Progenitor cell of endocrine pancreas (in vitro differentiated cells): ENCODE measurements at regions not wholly inside any gene's neighbourhood (a gene's known extent, or its start where the extent isn't known, plus 50 kb on each side); places are given as distances from the start of the nearest gene placed in this dataset.

Source experiments
- DNase-seq: peaks from one replicate; pipeline ENCODE4 v3.0.0; 2021; ENCODE audit warnings: low spot score; ENCODE audit not compliant: unreplicated experiment
- H3K27ac Mint-ChIP-seq: 2 replicates; pipeline ENCODE4 v1.8.0; 2021; ENCODE audit warnings: mild to moderate bottlenecking, moderate library complexity, mixed read lengths
- H3K27me3 Mint-ChIP-seq: 2 replicates; pipeline ENCODE4 v1.8.0; 2021; ENCODE audit warnings: mixed read lengths
- H3K36me3 Mint-ChIP-seq: 2 replicates; pipeline ENCODE4 v1.8.0; 2022; ENCODE audit warnings: mixed read lengths; ENCODE audit not compliant: insufficient read depth
- H3K4me1 Mint-ChIP-seq: 2 replicates; pipeline ENCODE4 v1.8.0; 2021; ENCODE audit warnings: low read depth, mixed read lengths
- H3K4me3 Mint-ChIP-seq: 2 replicates; pipeline ENCODE4 v1.8.0; 2021; ENCODE audit warnings: low read depth, mild to moderate bottlenecking, moderate library complexity, mixed read lengths
- H3K9me3 Mint-ChIP-seq: 2 replicates; pipeline ENCODE4 v1.8.0; 2021; ENCODE audit warnings: low read depth, mixed read lengths
- TF ChIP-seq, protein P1 (sequence below): fragments of 200-600 bp; sonication (generic); IDR thresholded peaks from one replicate; pipeline ENCODE4 v1.5.0; 2021; ENCODE audit warnings: antibody characterized with exemption, mild to moderate bottlenecking; ENCODE audit not compliant: unreplicated experiment

DNA sequence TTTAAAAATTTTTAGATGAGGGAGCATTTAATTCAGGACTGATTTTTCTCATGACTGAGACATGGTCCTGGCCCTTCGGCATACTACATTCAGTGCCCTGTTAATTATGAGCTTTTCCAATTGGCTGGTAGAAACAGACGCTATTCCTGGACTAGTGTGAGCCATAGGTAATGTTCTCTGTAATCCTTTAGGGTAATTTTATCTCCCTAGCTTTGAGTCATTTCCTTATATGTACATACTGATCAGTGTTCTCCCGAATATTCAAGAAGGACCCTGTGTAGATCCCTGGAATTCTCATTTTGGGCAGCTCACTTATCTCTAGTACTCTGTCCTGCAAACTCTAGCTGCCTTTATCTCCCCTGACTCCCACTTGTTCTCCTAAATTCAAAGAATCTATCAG lies 92.6 kb upstream of the NPY start:
- H3K27ac Mint-ChIP-seq = no peak overlapping the region
- H3K27me3 Mint-ChIP-seq = no peaks in the 10 kb centered on the region
- no peak for DNase-seq
- no peaks in the 10 kb centered on the region for H3K4me1 Mint-ChIP-seq
- no peaks in the 10 kb centered on the region for H3K36me3 Mint-ChIP-seq
- H3K4me3 Mint-ChIP-seq = no peak overlapping the region
- peaks cover 6% of the 10 kb centered on the region for H3K9me3 Mint-ChIP-seq
- TF ChIP-seq, protein P1, sequence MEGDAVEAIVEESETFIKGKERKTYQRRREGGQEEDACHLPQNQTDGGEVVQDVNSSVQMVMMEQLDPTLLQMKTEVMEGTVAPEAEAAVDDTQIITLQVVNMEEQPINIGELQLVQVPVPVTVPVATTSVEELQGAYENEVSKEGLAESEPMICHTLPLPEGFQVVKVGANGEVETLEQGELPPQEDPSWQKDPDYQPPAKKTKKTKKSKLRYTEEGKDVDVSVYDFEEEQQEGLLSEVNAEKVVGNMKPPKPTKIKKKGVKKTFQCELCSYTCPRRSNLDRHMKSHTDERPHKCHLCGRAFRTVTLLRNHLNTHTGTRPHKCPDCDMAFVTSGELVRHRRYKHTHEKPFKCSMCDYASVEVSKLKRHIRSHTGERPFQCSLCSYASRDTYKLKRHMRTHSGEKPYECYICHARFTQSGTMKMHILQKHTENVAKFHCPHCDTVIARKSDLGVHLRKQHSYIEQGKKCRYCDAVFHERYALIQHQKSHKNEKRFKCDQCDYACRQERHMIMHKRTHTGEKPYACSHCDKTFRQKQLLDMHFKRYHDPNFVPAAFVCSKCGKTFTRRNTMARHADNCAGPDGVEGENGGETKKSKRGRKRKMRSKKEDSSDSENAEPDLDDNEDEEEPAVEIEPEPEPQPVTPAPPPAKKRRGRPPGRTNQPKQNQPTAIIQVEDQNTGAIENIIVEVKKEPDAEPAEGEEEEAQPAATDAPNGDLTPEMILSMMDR = no peak

DNA sequence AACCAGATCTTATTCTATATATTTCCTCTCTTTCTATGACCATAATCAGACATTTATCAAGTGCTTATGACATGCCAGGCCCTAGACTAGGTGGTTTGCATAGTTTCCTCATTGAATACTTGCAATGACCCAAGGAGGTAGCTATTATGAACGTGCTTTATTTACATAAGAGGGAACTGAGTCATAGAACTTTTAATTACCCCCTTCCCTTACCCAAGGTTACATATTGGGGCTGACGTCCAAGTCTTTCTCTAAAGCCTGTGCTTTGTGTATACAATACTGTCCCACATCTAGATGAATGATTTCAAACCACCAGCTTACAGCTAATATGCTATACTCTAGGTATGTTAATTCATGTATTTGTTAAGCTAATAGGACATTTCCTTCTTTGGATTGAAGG lies 91.9 kb upstream of the NPY start:
- Mint-ChIP-seq H3K4me1 (no peaks in the 10 kb centered on the region), H3K9me3 (peaks cover 6% of the 10 kb centered on the region), H3K27me3 (no peaks in the 10 kb centered on the region), H3K27ac (no peak overlapping the region), H3K4me3 (no peak overlapping the region), H3K36me3 (no peaks in the 10 kb centered on the region)
- no peak for DNase-seq
- TF ChIP-seq, protein P1 = no peak

DNA sequence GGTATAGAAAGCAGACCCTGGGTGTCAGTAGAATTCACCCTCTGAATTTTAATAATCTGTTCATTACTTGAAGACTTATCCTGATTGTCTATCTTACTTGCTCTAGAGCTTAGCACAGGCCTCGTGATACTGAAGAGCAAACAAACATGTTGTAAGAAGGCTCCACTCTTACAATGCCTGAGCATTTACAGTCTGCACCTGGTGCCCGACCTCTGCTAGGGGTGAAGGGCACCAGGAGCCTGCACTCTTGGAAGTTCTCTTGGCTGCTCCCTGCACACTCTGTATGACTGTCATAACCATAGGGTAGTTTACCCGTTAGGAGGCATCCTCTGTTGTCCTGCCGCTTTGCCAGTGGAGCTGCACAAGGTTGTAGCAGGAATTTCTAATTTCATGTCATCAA lies 91.3 kb upstream of the NPY start:
- Mint-ChIP-seq H3K4me1 (no peaks in the 10 kb centered on the region), H3K36me3 (no peaks in the 10 kb centered on the region), H3K4me3 (no peak overlapping the region), H3K27ac (no peak overlapping the region), H3K9me3 (peaks cover 3% of the 10 kb centered on the region), H3K27me3 (no peaks in the 10 kb centered on the region)
- TF ChIP-seq, protein P1 = no peak
- DNase-seq = no peak

DNA sequence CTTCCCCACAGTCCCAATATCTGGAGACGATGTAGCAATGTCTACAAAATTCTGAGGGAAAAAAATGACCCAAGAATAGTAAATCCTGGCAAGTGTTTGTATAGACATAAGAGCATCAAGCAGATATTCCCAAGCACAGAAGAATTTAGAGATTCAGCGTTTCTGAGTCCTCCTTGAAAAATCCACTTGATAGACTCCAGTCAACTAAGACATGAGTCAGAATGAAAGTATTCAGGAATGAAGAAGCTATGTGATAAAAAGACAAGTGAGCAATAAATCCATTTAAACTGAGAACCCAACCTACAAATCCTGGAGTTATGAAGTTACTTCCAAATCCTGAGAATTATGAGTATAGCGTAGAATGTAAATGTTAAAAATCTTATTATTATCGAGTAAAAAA lies 86.1 kb upstream of the NPY start:
- Mint-ChIP-seq H3K4me1 (peaks cover 4% of the 10 kb centered on the region), H3K9me3 (no peaks in the 10 kb centered on the region), H3K27me3 (no peaks in the 10 kb centered on the region), H3K4me3 (no peak overlapping the region), H3K36me3 (no peaks in the 10 kb centered on the region), H3K27ac (no peak overlapping the region)
- TF ChIP-seq, protein P1 = no peak
- no peak for DNase-seq

DNA sequence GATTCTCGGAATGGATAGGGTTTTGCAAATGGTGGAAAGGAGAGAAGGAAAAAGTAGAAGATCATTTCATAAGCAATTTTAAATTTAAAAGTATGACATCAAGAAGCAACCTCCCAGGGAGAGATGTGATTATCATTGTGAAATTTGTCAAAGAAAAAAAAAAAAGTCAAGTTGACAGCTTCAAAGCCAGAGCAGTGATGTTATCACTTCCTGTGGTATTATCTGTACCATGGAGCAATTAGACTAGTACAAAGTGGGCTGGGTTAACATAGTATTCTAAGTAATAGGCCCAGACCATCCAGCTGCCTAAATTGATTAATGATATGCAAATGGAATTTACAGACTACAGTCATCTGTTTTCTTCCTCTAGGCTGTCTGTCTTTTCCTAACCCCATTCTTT lies 84.0 kb upstream of the NPY start:
- no peaks in the 10 kb centered on the region for H3K36me3 Mint-ChIP-seq
- no peaks in the 10 kb centered on the region for H3K9me3 Mint-ChIP-seq
- no peak for DNase-seq
- H3K4me1 Mint-ChIP-seq = peaks cover 4% of the 10 kb centered on the region
- no peak overlapping the region for H3K4me3 Mint-ChIP-seq
- H3K27ac Mint-ChIP-seq = no peak overlapping the region
- H3K27me3 Mint-ChIP-seq = no peaks in the 10 kb centered on the region
- TF ChIP-seq, protein P1 = no peak
